IPS-NIHi11 (cell line): ENCODE measurements at regions not wholly inside any gene's neighbourhood (a gene's known extent, or its start where the extent isn't known, plus 50 kb on each side); places are given as distances from the start of the nearest gene placed in this dataset.
"Not testable (repeated sequence)": the region's sequence is repeated elsewhere in the genome, so short reads cannot be mapped to it uniquely, and the experiment has no call there.

Experiments
- DNase-seq: peaks from one replicate; pipeline ENCODE4 v3.0.0; 2012; ENCODE audit warnings: mixed read lengths, low spot score

GRCh38 chr18:79579807-79580497, 99.7 kb upstream of the CTDP1 start:
- no peak for DNase-seq

- peak; percentile 12 for DNase-seq
Measured at GRCh38 chr18:79580498-79581171, 99.0 kb upstream of the CTDP1 start.

GRCh38 chr18:79581406-79581805, 98.2 kb upstream of the CTDP1 start:
- no peak for DNase-seq

GRCh38 chr18:79581911-79582310, 97.7 kb upstream of the CTDP1 start:
- DNase-seq, result no peak

GRCh38 chr18:79582978-79583377, 96.6 kb upstream of the CTDP1 start:
- no peak for DNase-seq

GRCh38 chr18:79583426-79583825, 96.2 kb upstream of the CTDP1 start:
- DNase-seq, result no peak

GRCh38 chr18:79583984-79584401, 95.6 kb upstream of the CTDP1 start:
- peak; percentile 39 for DNase-seq

GRCh38 chr18:79584491-79585394, 94.9 kb upstream of the CTDP1 start:
- no peak for DNase-seq

- no peak for DNase-seq
Measured at GRCh38 chr18:79585395-79586370, 93.9 kb upstream of the CTDP1 start.

- DNase-seq, result no peak
Measured at GRCh38 chr18:79586436-79587225, 93.0 kb upstream of the CTDP1 start.

- DNase-seq, result no peak
Measured at GRCh38 chr18:79587226-79587741, 92.3 kb upstream of the CTDP1 start.

- DNase-seq, result no peak
Measured at GRCh38 chr18:79587779-79588635, 91.6 kb upstream of the CTDP1 start.

GRCh38 chr18:79588636-79589481, 90.7 kb upstream of the CTDP1 start:
- peak; percentile 68 for DNase-seq

- DNase-seq, result no peak
Measured at GRCh38 chr18:79589601-79590091, 90.0 kb upstream of the CTDP1 start.

GRCh38 chr18:79590191-79591031, 89.2 kb upstream of the CTDP1 start:
- DNase-seq, result no peak

- DNase-seq, result no peak
Measured at GRCh38 chr18:79591032-79591308, 88.6 kb upstream of the CTDP1 start.

GRCh38 chr18:79592684-79593083, 86.9 kb upstream of the CTDP1 start:
- DNase-seq, result not testable (repeated sequence)
